GM12878 (cell line): ENCODE measurements at regions not wholly inside any gene's neighbourhood (a gene's known extent, or its start where the extent isn't known, plus 50 kb on each side); places are given as distances from the start of the nearest gene placed in this dataset.

ENCODE experiments used
- ATAC-seq: fragments of 200-7000 bp; cut with Tn5 transposase; 3 replicates; pipeline ENCODE4 v1.9.1; 2020; ENCODE audit warnings: mild to moderate bottlenecking, moderate library complexity
- BruUV-seq: library from RNA; stranded (reverse); fragments of 400-500 nt; replicated peaks from 2 replicates; lab custom pipeline; 2021; lab: Mats Ljungman, UMichigan
- CTCF ChIA-PET: fragments of 300-600 bp; sonication (Branson Sonifier 250); formaldehyde crosslinking; extraction: SDS; loops from one replicate; lab custom pipeline; 2021; ENCODE audit warnings: inconsistent platforms; lab: Yijun Ruan, JAX
- POLR2A ChIA-PET: fragments of 350-600 bp; formaldehyde crosslinking; extraction: SDS; loops from one replicate; lab custom pipeline; 2021; ENCODE audit warnings: inconsistent platforms; lab: Charles Lee
- RAD21 ChIA-PET: fragments of 300-600 bp; sonication (Branson Sonifier 250); formaldehyde crosslinking; loops from one replicate; lab custom pipeline; 2023; ENCODE audit warnings: antibody characterized with exemption; ENCODE audit not compliant: unreplicated experiment; lab: Charles Lee
- SMC1A ChIA-PET: fragments of 300-600 bp; sonication (Branson Sonifier 250); formaldehyde crosslinking; loops from one replicate; lab custom pipeline; 2023; ENCODE audit not compliant: unreplicated experiment, uncharacterized antibody; lab: Charles Lee
- DNase-seq: peaks from one replicate; pipeline ENCODE4 v3.0.0-alpha.2; 2011; ENCODE audit warnings: low read depth, low spot score
- FAIRE-seq: peaks from 3 replicates; lab custom pipeline; 2011; peaks lifted over from hg19 to GRCh38; lab: Jason Lieb, UNC
- H2AFZ ChIP-seq: 2 replicates; pipeline ENCODE4 v1.6.0; 2011; ENCODE audit warnings: low read depth, low read length, control low read depth; ENCODE audit not compliant: control insufficient read depth
- H3K27ac ChIP-seq: 2 replicates; pipeline ENCODE4 v1.5.1; 2011; ENCODE audit warnings: control low read depth; ENCODE audit not compliant: control insufficient read depth, insufficient read depth
- H3K27me3 ChIP-seq, 2 experiments: replicated peaks in 1 of 2; 2 replicates each; pipeline versions ENCODE4 v1.6.0 to v1.6.1; 2011; ENCODE audit warnings: low read length in 1 of 2; ENCODE audit not compliant: control insufficient read depth in 2 of 2, insufficient read depth in 2 of 2
- H3K36me3 ChIP-seq, 2 experiments: 2 replicates each; pipeline ENCODE4 v1.5.1; 2011; ENCODE audit warnings: low read length in 1 of 2; ENCODE audit not compliant: control insufficient read depth in 2 of 2, insufficient read depth in 2 of 2
- H3K4me1 ChIP-seq: 2 replicates; pipeline ENCODE4 v1.6.1; 2011; ENCODE audit warnings: mild to moderate bottlenecking, low read length, moderate library complexity, mixed read lengths; ENCODE audit not compliant: control insufficient read depth, insufficient read depth
- H3K4me2 ChIP-seq: 2 replicates; pipeline ENCODE4 v1.6.0; 2011; ENCODE audit warnings: control low read depth; ENCODE audit not compliant: control insufficient read depth, insufficient read depth
- H3K4me3 ChIP-seq: fragments of 200-600 bp; sonication (generic); 2 replicates; pipeline ENCODE4 v1.5.1; 2016
- H3K79me2 ChIP-seq: 2 replicates; pipeline ENCODE4 v1.6.0; 2011; ENCODE audit warnings: low read length; ENCODE audit not compliant: control insufficient read depth, insufficient read depth
- H3K9ac ChIP-seq: 2 replicates; pipeline ENCODE4 v1.8.0; 2011; ENCODE audit warnings: low read length, control low read depth, mixed read lengths; ENCODE audit not compliant: control insufficient read depth, insufficient read depth
- H3K9me3 ChIP-seq: replicated peaks from 3 replicates; pipeline ENCODE4 v1.5.1; 2011; ENCODE audit warnings: mild to moderate bottlenecking, low read length; ENCODE audit not compliant: control insufficient read depth, insufficient read depth
- H4K20me1 ChIP-seq: 2 replicates; pipeline ENCODE4 v1.6.0; 2011; ENCODE audit not compliant: control insufficient read depth, insufficient read depth
- SUPT20H ChIP-seq: IDR thresholded peaks from 2 replicates; pipeline ENCODE4 v1.6.1; 2011; ENCODE audit warnings: low read depth, mild to moderate bottlenecking, low read length, moderate library complexity, borderline replicate concordance; ENCODE audit not compliant: control insufficient read depth
- whole genome bisulfite sequencing: methylation state at CpG from one replicate; pipeline ENCODE4 v1.1.6; 2016; ENCODE audit warnings: low lambda C conversion rate; ENCODE audit not compliant: insufficient replicate concordance, insufficient coverage; ENCODE audit errors: missing lambda C conversion rate; 5-methylcytosine and 5-hydroxymethylcytosine counted together
- in situ Hi-C: fragments of 300-500 bp; cut with MboI; formaldehyde crosslinking; loops from 9 replicates; pipeline ENCODE4 v1.14.3; 2018; ENCODE audit warnings: mixed read lengths
- intact Hi-C: fragments of 100-400 bp; cut with micrococcal nuclease; formaldehyde crosslinking; loops from one replicate; pipeline ENCODE4 v1.14.2; 2022; ENCODE audit not compliant: unreplicated experiment
- TF ChIP-seq, protein P1 (sequence below): fragments of 450-650 bp; formaldehyde crosslinking; IDR thresholded peaks from 2 replicates; pipeline ENCODE4 v1.4.0; 2022; ENCODE audit warnings: mild to moderate bottlenecking, moderate library complexity
- TF ChIP-seq, protein P2 (sequence below), 3 experiments: IDR thresholded peaks in 2 of 3; conservative IDR thresholded peaks in 1 of 3; 2 replicates each; pipeline ENCODE4 v1.5.1; 2011; ENCODE audit warnings: low read depth in 3 of 3, low read length in 3 of 3, mild to moderate bottlenecking in 3 of 3, control low read depth in 2 of 3, moderate library complexity in 2 of 3, inconsistent platforms in 1 of 3, mixed read lengths in 1 of 3; ENCODE audit not compliant: control insufficient read depth in 2 of 3, insufficient read depth in 1 of 3; ENCODE audit errors: extremely low read depth in 1 of 3

DNA sequence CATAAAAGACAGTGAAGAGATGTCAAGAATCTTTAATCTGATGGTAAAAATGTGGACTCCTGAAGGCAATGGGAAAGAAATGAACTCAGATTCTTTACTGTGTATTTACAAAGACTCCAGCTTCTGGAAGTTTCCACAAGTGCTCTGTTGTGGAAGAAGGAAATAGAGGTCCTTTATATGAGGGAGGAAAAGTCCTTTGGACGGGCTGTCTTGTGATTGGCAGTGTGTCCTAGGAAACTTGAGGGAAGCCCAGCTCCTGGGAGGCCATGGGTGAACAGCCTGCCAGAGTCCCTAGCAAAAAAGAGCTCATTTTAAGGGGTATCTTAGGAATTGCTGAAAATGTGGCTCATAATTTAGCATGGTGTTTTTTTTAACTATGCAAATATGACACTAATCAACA is 92.0 kb downstream of the RNASET2 start (continued):
- TF ChIP-seq, protein P1, sequence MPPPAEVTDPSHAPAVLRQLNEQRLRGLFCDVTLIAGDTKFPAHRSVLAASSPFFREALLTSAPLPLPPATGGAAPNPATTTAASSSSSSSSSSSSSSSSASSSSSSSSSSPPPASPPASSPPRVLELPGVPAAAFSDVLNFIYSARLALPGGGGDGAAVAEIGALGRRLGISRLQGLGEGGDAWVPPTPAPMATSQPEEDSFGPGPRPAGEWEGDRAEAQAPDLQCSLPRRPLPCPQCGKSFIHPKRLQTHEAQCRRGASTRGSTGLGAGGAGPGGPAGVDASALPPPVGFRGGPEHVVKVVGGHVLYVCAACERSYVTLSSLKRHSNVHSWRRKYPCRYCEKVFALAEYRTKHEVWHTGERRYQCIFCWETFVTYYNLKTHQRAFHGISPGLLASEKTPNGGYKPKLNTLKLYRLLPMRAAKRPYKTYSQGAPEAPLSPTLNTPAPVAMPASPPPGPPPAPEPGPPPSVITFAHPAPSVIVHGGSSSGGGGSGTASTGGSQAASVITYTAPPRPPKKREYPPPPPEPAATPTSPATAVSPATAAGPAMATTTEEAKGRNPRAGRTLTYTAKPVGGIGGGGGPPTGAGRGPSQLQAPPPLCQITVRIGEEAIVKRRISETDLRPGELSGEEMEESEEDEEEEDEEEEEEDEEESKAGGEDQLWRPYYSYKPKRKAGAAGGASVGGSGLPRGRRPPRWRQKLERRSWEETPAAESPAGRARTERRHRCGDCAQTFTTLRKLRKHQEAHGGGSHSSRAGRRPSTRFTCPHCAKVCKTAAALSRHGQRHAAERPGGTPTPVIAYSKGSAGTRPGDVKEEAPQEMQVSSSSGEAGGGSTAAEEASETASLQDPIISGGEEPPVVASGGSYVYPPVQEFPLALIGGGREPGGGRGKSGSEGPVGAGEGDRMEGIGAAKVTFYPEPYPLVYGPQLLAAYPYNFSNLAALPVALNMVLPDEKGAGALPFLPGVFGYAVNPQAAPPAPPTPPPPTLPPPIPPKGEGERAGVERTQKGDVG (CRISPR knock-in tag) = no peak
- TF ChIP-seq, all 136 proteins: peak for 0

DNA sequence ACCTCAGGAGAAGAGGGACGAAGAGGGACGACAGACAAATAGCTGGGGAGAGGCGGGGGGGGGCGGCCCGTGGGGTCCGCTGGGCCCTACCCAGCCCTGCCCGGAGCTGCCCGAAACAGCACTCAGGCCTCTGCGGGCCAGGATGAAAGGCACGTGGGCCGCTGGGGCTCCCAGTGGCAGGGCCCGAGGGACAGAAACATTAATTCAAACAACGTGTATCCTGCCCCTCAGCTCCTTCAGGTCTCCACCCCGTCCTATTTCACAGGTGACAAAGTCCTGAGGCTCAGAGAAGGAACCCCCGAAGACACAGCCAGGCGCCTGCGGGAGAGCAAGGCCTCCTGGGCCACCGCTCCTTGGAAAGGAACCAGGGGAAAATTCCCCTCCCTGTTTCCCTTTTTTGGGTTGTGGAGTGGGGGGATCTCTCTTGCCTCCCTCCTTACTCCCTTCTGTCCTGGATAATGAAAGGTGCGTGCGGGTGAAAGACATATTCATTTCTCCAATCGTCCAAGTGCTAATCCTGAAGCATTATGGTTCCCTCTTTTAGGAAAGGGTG is 93.3 kb downstream of the RNASET2 start:
- Histone ChIP-seq H3K9ac (peak overlapping the region; percentile 7), H3K79me2 (no peaks in the 10 kb centered on the region), H3K36me3 (no peaks in the 10 kb centered on the region), H3K9me3 (no peaks in the 10 kb centered on the region), H3K4me1 (no peaks in the 10 kb centered on the region; the same call in 1 of the 2 replicates), H4K20me1 (no peaks in the 10 kb centered on the region; the same call in 1 of the 2 replicates), H3K4me2 (peak overlapping the region; percentile 78), H3K27ac (no peak overlapping the region), H2AFZ (peak overlapping the region; percentile 80), H3K4me3 (peak overlapping the region; percentile 77), H3K27me3 (no peaks in the 10 kb centered on the region; a peak in 1 of 4 replicates)
- in situ Hi-C loops = no loop called here
- no TSS peak for BruUV-seq
- ChIA-PET SMC1A (interaction anchor here (0.9 to 1.6 kb wide), 5 partner anchors 64 to 260 kb away, joined by 3 to 4 read pairs (median 3); partner anchors contain the start of gene CCR6), CTCF (interaction anchor here (0.7 to 1.9 kb wide), 3 partner anchors 76 to 126 kb away, joined by 3 to 14 read pairs (median 6); no protein-coding TSS in a partner anchor), POLR2A (interaction anchor here (0.5 to 0.6 kb wide), 2 partner anchors 64 to 91 kb away, joined by 3 read pairs; no protein-coding TSS in a partner anchor), RAD21 (interaction anchor here (0.9 to 1.5 kb wide), 2 partner anchors 33 to 75 kb away, joined by 3 to 6 read pairs; no protein-coding TSS in a partner anchor)
- peak; percentile 63 for ATAC-seq
- FAIRE-seq = no peak
- no peak for TF ChIP-seq SUPT20H
- TF ChIP-seq, protein P2, sequence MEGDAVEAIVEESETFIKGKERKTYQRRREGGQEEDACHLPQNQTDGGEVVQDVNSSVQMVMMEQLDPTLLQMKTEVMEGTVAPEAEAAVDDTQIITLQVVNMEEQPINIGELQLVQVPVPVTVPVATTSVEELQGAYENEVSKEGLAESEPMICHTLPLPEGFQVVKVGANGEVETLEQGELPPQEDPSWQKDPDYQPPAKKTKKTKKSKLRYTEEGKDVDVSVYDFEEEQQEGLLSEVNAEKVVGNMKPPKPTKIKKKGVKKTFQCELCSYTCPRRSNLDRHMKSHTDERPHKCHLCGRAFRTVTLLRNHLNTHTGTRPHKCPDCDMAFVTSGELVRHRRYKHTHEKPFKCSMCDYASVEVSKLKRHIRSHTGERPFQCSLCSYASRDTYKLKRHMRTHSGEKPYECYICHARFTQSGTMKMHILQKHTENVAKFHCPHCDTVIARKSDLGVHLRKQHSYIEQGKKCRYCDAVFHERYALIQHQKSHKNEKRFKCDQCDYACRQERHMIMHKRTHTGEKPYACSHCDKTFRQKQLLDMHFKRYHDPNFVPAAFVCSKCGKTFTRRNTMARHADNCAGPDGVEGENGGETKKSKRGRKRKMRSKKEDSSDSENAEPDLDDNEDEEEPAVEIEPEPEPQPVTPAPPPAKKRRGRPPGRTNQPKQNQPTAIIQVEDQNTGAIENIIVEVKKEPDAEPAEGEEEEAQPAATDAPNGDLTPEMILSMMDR (IDR thresholded peaks at IDR 0.05 in 2 of 3, conservative IDR thresholded peaks at IDR 0.05 in 1 of 3; ENCODE audit: control insufficient read depth in 2 of 3, extremely low read depth in 1 of 3, insufficient read depth in 1 of 3, low read depth in 3 of 3, low read length in 3 of 3) = 0 out of 6 replicates have a peak, but pooled peaks of 1 of the 3 experiments have one; percentile 3
- intact Hi-C loops = loop anchor here (1.0 kb wide), 1 partner anchor 77 kb away; no protein-coding TSS in a partner anchor
- DNase-seq = no peak
- WGBS = 44% methylated on average over 15 of the region's 21 CpGs
